ENCODE measurements at regions not wholly inside any gene's neighbourhood (a gene's known extent, or its start where the extent isn't known, plus 50 kb on each side); places are given as distances from the start of the nearest gene placed in this dataset.

DNA sequence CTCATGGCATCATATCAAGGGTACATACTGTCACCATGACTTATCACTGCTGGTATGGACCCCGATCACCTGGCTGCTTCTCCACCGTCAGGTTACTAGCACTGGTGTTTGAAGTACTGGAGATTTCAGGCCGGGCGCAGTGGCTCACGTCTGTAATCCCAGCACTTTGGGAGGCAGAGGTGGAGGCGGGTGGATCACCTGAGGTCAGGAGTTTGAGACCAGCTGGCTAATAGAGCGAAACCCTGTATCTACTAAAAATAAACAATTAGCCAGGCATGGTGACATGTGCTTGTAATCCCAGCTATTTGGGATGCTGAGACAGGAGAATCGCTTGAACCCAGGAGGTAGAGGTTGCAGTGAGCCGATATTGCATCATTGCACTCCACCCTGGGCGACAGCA is 82.4 kb upstream of the ANO1 start:
- Histone ChIP-seq H3K4me1 (no peaks in the 10 kb centered on the region), H3K4me3 (no peak overlapping the region), H3K27me3 (no peaks in the 10 kb centered on the region), H3K36me3 (ENCODE audit: low read depth, missing control alignments) (no peaks in the 10 kb centered on the region), H3K27ac (no peak overlapping the region), H3K9me3 (no peaks in the 10 kb centered on the region)
- 89 to 91% methylated on average over 10 of the region's 10 CpGs for WGBS, 2 donors
- TF ChIP-seq POLR2A (IDR thresholded peaks at IDR 0.05): no peak
- TF ChIP-seq, protein P1, sequence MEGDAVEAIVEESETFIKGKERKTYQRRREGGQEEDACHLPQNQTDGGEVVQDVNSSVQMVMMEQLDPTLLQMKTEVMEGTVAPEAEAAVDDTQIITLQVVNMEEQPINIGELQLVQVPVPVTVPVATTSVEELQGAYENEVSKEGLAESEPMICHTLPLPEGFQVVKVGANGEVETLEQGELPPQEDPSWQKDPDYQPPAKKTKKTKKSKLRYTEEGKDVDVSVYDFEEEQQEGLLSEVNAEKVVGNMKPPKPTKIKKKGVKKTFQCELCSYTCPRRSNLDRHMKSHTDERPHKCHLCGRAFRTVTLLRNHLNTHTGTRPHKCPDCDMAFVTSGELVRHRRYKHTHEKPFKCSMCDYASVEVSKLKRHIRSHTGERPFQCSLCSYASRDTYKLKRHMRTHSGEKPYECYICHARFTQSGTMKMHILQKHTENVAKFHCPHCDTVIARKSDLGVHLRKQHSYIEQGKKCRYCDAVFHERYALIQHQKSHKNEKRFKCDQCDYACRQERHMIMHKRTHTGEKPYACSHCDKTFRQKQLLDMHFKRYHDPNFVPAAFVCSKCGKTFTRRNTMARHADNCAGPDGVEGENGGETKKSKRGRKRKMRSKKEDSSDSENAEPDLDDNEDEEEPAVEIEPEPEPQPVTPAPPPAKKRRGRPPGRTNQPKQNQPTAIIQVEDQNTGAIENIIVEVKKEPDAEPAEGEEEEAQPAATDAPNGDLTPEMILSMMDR (IDR thresholded peaks at IDR 0.05): no peak
- no peak for DNase-seq
- intact Hi-C loops (cut with DNase I; ENCODE audit: low total_unique reads): no loop called here

DNA sequence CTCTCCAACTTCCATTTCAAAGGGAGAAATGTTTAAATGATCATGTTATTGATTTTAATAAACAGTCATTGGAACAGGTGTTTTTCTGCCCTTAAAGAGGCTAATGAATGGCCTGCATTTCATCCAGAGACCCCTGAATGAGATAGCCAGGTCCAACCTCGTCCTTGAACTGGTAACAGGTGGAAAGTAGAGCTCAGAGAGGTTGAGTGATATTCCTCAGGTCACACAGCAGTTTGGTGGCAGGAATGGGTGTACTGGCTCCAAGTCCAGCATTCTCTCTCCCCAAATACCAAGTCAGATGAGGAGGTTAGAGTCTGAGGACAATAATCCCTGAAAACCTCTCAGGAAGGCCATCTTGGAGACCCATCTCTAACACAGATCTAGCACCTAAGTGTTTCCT is 81.7 kb upstream of the ANO1 start:
- Histone ChIP-seq H3K4me3 (no peak overlapping the region), H3K4me1 (no peaks in the 10 kb centered on the region), H3K27me3 (no peaks in the 10 kb centered on the region), H3K36me3 (ENCODE audit: low read depth, missing control alignments) (no peaks in the 10 kb centered on the region), H3K9me3 (no peaks in the 10 kb centered on the region), H3K27ac (no peak overlapping the region)
- intact Hi-C loops (cut with DNase I; ENCODE audit: low total_unique reads): no loop called here
- TF ChIP-seq, protein P1 (IDR thresholded peaks at IDR 0.05): no peak
- no peak for TF ChIP-seq POLR2A (IDR thresholded peaks at IDR 0.05)
- WGBS, 2 donors: 63 to 76% methylated on average over 1 of the region's 1 CpG
- no peak for DNase-seq

DNA sequence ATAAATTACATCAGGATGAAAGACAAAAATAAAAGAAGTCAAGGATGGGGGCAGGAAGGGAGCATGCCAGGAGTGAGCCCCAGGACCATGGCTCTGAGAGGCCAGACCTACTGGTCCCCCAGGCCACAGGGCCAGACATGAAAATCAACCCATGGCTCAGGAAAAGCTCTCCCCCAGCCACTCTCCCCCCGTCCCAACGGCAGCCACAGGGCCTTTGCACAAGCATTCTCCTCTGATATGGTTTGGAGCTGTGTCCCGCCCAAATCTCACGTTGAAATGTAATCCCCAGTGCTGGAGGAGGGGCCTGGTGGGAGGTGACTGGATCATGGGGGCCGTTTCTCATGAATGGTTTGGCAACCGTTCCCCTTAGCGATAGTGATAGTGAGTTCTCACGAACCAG is 80.8 kb upstream of the ANO1 start:
- Histone ChIP-seq H3K27ac (no peak overlapping the region), H3K36me3 (ENCODE audit: low read depth, missing control alignments) (no peaks in the 10 kb centered on the region), H3K4me3 (no peak overlapping the region), H3K27me3 (no peaks in the 10 kb centered on the region), H3K4me1 (no peaks in the 10 kb centered on the region), H3K9me3 (no peaks in the 10 kb centered on the region)
- TF ChIP-seq, protein P1 (IDR thresholded peaks at IDR 0.05): no peak
- no peak for TF ChIP-seq POLR2A (IDR thresholded peaks at IDR 0.05)
- intact Hi-C loops (cut with DNase I; ENCODE audit: low total_unique reads): no loop called here
- no peak for DNase-seq
- 58 to 59% methylated on average over 8 of the region's 8 CpGs for WGBS, 2 donors

DNA sequence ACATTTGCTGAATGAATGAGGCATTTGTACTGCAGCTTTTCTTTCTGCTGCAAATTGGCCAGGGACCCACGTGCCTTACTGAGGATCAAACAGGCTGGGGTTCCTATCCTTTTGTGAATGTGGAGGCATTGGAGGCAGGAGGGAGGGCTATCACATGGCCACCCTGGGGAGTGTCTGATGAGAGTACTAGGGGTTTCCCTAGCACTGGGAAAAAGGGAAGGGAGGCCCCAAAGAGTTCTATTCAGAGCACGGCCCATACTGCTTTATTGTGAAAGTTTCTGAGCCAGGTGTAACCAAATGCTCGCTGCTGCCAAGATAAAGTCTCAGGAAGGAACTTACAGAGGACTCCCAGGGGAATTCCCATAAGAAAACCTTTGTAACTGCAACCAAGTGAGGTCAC is 78.4 kb upstream of the ANO1 start:
- DNase-seq: no peak
- 30 to 65% methylated on average over 3 of the region's 3 CpGs for WGBS, 2 donors
- TF ChIP-seq, protein P1 (IDR thresholded peaks at IDR 0.05): no peak
- no peak for TF ChIP-seq POLR2A (IDR thresholded peaks at IDR 0.05)
- no peaks in the 10 kb centered on the region for H3K36me3 ChIP-seq (ENCODE audit: low read depth, missing control alignments)
- no peak overlapping the region for H3K27ac ChIP-seq
- H3K4me1 ChIP-seq: no peaks in the 10 kb centered on the region
- no peaks in the 10 kb centered on the region for H3K27me3 ChIP-seq
- no peaks in the 10 kb centered on the region for H3K9me3 ChIP-seq
- no peak overlapping the region for H3K4me3 ChIP-seq
- intact Hi-C loops (cut with DNase I; ENCODE audit: low total_unique reads): no loop called here

DNA sequence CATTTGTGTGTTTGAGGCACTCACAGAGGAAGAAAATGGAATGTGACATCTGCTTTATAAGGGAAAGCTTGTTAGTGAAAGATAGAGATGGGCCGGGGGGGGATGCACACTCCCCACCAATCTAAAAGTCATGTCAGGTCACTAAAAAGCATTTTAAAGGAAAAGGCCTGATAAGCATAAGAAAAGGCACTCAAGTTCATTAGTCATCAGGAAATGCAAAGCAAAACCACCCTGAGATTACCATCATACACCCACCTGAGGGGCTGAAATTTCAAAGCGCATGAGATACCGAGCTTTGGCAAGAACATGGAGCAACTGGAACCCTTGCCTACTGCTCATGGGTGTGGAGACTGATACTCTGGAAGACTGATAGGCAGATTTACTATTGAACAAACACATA is 77.9 kb upstream of the ANO1 start:
- H3K4me1 ChIP-seq: no peaks in the 10 kb centered on the region
- WGBS, 2 donors: 73 to 75% methylated on average over 3 of the region's 3 CpGs
- DNase-seq: no peak
- H3K27ac ChIP-seq: no peak overlapping the region
- no peaks in the 10 kb centered on the region for H3K9me3 ChIP-seq
- no peak overlapping the region for H3K4me3 ChIP-seq
- no peak for TF ChIP-seq POLR2A (IDR thresholded peaks at IDR 0.05)
- TF ChIP-seq, protein P1 (IDR thresholded peaks at IDR 0.05): no peak
- no peaks in the 10 kb centered on the region for H3K36me3 ChIP-seq (ENCODE audit: low read depth, missing control alignments)
- no peaks in the 10 kb centered on the region for H3K27me3 ChIP-seq
- intact Hi-C loops (cut with DNase I; ENCODE audit: low total_unique reads): no loop called here

All from testis (tissue), 2 donors.